GM12865 (cell line): ENCODE measurements at regions not wholly inside any gene's neighbourhood (a gene's known extent, or its start where the extent isn't known, plus 50 kb on each side); places are given as distances from the start of the nearest gene placed in this dataset.

Experiments used
- DNase-seq: peaks from one replicate; pipeline ENCODE4 v3.0.0; 2010; ENCODE audit warnings: low read depth
- H3K4me3 ChIP-seq: 2 replicates; pipeline ENCODE4 v1.5.1; 2011; ENCODE audit warnings: mild to moderate bottlenecking, low read depth, low read length, control low read depth
- CTCF ChIP-seq: IDR thresholded peaks from 2 replicates; pipeline ENCODE4 v1.5.1; 2011; ENCODE audit warnings: low read length, control low read depth, low read depth, inconsistent platforms; ENCODE audit not compliant: insufficient read depth; ENCODE audit errors: missing control alignments

- TF ChIP-seq CTCF = no peak
- no peak overlapping the region for H3K4me3 ChIP-seq
- DNase-seq = no peak
These were observed 150.8 kb downstream of the CDC5L start for GRCh38 chr6:44538131-44538806.

- no peak for DNase-seq
- TF ChIP-seq CTCF = no peak
- no peak overlapping the region for H3K4me3 ChIP-seq
These were observed 151.3 kb downstream of the CDC5L start for GRCh38 chr6:44538807-44539201.

- no peak overlapping the region for H3K4me3 ChIP-seq
- TF ChIP-seq CTCF = no peak
- no peak for DNase-seq
These were observed 152.3 kb downstream of the CDC5L start for GRCh38 chr6:44539701-44540355.

GRCh38 chr6:44540881-44541280, 153.4 kb downstream of the CDC5L start:
- no peak overlapping the region for H3K4me3 ChIP-seq
- no peak for DNase-seq
- no peak for TF ChIP-seq CTCF

GRCh38 chr6:44542401-44543116, 155.1 kb downstream of the CDC5L start:
- no peak for DNase-seq
- TF ChIP-seq CTCF = no peak
- no peak overlapping the region for H3K4me3 ChIP-seq

GRCh38 chr6:44543664-44544063, 156.2 kb downstream of the CDC5L start:
- no peak for DNase-seq
- TF ChIP-seq CTCF = no peak
- no peak overlapping the region for H3K4me3 ChIP-seq

- DNase-seq = no peak
- H3K4me3 ChIP-seq = no peak overlapping the region
- no peak for TF ChIP-seq CTCF
These were observed 157.7 kb downstream of the CDC5L start for GRCh38 chr6:44545224-44545623.
